ENCODE measurements at regions not wholly inside any gene's neighbourhood (a gene's known extent, or its start where the extent isn't known, plus 50 kb on each side); places are given as distances from the start of the nearest gene placed in this dataset.
A peak's percentile ranks its signal among the peaks of the same experiment; 100 is the strongest.

DNA sequence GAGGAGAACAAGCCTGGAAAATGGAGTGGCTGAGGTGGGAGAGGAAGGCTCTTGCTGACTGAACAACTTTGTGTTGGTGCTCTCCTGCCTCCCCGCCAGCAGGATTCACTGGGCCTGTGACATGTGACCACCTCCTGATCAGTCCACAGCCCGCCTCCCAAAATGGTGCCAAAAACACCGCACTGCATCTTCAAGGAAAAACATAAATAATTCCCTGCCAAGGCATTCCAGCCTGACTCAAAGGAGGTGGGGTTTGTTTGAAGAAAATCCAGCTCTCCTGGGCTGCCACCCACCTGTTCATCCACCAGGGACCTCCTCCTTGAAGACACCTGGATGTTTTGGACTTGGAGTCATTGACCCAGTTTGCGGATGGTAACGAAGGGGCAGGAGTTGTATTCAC, 83.8 kb upstream of the PIWIL1 start:
- intact Hi-C loops (cut with DNase I), result no loop called here
- DNase-seq, result peak in 1 of 42 donors; percentile 3

DNA sequence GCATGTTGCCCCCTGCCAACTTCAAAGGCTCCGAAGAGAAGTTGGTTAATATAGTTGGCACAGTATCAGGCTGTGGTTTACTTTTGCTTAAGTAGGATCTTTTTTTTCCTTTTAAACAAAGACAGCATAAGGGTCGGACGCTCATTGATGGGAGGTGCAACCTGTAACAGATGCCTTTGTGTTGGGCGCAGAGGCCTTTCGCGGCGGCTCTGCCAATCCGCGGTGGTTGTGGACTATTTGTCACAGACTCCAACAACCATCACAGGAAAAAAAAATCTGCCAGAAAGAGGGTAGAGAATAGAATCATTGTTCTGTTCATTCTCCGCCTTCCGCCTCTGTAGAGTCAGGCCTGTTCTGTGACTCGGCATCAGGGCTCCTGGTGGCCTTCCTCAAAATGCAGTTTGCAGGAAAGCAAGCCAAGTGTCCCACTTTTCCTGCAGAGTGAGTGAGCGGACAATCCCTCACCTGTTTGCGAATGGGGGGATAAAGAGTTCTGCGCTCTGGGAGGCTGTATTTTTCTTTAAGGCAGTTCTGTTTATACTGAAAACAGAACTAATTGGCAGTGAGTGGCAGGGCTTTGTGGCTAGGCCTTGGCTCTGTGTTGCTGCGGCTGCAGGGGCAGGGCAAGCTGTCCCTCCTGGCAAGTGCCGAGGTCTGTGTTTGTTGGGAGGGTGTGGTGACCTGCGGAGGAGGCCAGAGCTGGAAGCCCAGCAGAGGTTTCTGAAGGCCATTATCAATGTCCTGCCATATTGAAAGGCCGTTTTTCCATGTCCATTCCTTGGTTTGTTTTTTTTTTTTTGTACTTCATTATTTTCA, 83.0 kb upstream of the PIWIL1 start:
- intact Hi-C loops (cut with DNase I), result no loop called here
- peak; percentile 17 to 78 (median 52) for DNase-seq

DNA sequence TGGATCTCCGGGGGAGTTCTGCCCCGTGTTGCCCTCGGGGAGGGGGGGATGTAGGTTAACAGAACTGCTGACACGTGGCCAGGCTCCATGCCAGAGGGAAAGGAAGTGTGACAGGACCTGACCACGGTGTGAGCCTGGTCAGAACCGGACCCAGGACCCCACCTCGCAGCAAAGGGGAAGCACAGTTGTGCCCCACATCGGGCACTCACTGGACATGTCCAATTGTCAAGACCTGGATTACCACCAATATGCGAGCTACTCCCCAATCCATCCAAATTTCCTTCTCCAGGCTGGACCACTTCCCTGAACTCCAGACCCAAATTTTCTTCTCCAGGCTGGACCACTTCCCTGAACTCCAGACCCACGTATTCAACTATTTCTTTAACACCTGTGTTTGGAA, 78.8 kb upstream of the PIWIL1 start:
- intact Hi-C loops (cut with DNase I), result no loop called here
- no peak for DNase-seq

DNA sequence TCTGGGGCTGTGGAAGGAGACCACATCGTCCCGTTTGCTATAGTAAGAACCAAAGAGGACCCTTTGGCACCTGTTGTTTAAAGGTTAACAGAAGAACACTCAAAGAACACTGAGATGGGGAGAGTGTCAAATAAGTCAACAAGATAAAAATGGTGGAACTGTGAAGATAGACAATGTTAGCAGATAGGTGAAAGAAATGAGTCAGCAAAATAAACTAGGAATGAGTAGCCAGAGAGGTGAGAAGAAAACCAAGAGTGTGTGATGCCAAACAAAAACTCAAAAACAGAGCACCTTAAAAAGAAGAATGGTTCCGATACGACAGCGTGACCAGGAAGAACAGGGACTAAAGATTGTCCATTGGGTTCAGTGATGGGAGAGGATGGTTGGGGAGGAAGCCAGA, 74.7 kb upstream of the PIWIL1 start:
- DNase-seq, result no peak
- intact Hi-C loops (cut with DNase I), result no loop called here

DNA sequence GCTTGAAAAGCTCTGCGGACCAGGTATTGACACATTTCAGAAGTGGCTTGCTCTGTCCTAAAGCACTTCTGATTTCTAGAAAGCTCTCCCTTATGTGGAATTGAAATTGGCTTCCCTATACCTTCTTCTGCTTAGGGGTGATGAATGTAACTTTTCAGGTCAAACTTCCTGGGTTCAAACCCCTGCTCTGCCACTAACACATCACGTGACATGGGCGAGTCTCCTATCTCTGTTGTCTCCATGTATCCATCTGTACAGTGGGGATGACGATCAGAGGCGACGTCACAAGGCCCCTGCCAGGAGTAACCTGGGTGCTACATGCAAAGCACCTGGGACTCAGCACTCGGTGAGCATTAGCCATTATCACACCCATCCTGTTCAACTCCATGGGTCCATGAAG, 73.7 kb upstream of the PIWIL1 start:
- DNase-seq, result peak in 1 of 42 donors; percentile 24
- intact Hi-C loops (cut with DNase I), result no loop called here

DNA sequence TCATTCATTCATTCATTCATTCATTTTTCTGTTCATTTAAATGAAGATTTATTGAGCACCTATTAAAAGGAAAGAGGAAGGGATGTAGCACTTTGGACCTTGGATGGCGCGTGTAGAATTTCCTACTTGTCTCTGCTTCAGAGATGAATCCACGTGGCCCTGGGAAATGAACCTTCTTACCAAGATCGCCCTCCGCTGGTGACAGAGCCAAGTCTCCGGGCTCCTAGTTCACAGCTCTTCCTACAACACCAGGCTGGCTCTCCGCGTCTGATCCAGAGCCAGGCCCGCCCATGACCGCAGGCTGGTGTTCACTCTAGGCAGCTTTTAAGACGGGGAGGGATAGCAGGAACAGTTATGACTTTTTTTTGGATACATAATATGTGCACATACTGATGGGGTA, 70.9 kb upstream of the PIWIL1 start:
- peak in 1 of 42 donors; percentile 39 for DNase-seq
- intact Hi-C loops (cut with DNase I), result no loop called here

DNA sequence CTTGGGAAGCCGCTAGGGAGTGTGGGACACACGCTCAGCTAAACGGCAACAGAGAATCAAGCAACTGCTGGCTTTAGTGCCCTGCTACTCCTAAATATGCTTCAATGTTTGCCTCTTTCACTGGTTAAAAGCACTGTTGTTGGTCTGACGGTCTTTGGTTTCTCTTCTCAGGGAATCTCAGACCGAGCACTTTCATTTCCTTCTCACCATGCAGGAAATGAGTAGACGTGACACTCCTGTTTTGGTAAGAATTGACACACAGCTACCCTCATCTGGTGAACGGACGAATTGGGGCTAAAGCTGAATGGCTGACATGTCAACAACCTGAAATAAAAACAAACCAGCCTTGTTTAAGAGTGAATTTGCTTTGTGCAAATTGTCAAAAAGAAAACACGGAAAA, 57.5 kb upstream of the PIWIL1 start:
- intact Hi-C loops (cut with DNase I), result no loop called here
- peak in 14 of 42 donors; percentile 4 to 47 (median 22) for DNase-seq

DNA sequence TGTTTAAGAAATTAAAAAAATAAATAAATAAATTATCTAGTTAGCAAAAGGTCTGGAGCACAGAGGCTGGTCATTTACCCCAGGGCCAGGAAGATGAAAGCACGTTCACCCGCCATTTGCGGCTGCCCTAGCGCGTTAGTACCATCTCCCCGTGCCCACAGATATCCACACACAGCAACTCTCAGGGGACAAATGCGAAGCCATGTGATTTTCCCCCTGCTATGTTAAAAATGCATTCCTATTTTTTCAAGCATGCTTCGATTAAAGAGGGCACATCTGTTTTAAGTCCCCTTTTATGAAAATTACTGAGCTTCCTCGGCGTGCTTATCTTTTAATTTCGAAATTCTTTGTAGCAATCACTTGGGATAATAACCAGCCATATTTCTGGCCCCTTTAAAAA, 56.9 kb upstream of the PIWIL1 start:
- intact Hi-C loops (cut with DNase I), result no loop called here
- peak in 4 of 42 donors; percentile 2 to 26 (median 18) for DNase-seq

DNA sequence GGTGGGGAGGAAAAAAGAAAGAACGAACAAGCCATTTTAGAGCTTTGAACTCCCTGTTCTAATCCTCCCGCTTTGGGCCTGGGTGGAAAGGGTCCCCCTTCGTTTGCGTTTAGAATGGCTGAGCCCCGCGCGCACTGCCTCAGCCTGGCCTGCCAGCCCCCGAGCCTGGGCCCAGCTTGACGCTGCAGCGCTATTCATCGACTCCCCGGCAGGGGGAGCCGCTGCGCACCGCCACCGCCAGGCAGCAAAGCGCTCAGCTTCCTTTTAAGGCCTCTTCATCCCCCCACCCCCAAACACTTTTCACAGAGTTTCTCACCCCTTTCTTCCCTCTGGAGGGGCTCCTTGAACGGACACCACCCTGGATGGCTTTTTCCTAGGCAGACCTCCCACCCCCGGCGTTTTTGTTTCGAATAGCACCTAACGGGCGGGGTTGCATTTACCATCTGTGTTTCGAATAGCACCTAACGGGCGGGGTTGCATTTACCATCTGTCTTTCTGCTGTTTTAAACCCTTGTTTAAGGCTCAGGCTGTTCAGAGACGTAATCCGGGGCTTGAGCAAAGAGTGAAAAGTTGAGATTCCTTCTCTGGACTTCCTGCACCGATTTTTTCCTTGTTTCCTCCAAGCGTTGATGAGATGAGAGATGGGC, 56.4 kb upstream of the PIWIL1 start:
- intact Hi-C loops (cut with DNase I), result no loop called here
- peak in 31 of 42 donors; percentile 7 to 72 (median 44) for DNase-seq

DNA sequence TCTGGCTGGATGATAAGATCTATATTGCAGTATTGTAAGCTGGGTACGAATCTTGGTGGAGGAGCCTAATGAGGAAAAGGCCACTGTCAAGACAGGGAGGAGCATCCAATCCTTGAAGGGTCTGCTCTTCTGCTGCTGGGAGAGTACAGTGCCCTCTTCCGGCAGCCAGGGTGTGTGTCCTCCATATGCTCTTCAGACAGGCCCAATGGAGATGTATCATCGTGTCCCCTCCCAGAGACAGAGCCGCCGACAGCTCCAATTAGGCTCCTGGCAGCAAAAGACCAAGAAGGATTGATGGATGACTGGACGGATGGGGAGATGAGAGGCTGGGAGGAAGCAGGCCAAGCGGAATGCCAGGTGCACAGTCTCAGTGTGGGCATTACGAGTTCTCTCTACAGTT, 51.6 kb upstream of the PIWIL1 start:
- DNase-seq, result no peak
- intact Hi-C loops (cut with DNase I), result no loop called here

DNA sequence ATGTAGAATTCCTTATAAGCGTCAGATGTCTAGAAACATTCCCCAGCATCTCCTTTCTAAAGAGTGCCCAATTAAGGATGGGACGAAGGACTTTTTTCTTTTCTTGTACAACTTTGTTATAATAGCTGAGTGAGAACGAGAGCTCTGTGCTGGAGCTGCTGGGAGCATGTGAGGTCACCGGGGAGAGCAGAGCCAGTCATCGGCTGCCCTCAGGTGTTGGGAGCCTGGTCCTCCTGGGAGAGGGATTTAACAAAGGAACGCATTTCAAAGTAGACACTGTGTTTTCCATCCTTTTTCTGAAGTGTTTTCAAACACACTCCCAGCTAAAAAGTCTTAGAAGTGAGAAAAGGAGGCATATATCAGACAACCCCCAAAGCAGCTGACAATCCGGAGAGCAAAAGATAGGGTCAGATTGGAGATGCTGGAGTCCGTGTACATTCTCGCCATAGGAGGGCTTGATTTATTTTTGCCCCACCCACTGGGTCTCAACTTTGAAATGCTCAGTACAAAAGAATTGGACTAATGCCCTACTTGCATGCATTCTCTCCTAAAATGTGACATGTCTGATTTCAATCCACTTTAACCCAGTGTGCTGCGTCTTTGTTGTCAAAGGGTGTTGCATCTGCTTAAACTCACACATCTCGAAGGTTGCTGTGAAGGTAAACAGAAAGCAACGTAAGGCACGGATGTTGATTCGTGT, 50.8 kb upstream of the PIWIL1 start:
- DNase-seq, result peak in 2 of 42 donors; percentile 2 to 3
- intact Hi-C loops (cut with DNase I), result no loop called here

Measured in head of caudate nucleus (tissue), 42 donors.